Lower leg skin (tissue), 3 donors: ENCODE measurements at regions not wholly inside any gene's neighbourhood (a gene's known extent, or its start where the extent isn't known, plus 50 kb on each side); places are given as distances from the start of the nearest gene placed in this dataset.

Experiments used
- POLR2A ChIP-seq, 2 donors: fragments of 450-650 bp; IDR thresholded peaks; one replicate each; pipeline ENCODE4 v1.6.1; 2016 to 2017; ENCODE audit warnings: antibody characterized with exemption in 2 of 2, mild to moderate bottlenecking in 1 of 2, moderate library complexity in 1 of 2
- TF ChIP-seq, protein P1 (sequence below), 3 donors: fragments of 450-650 bp; IDR thresholded peaks; one replicate each; pipeline ENCODE4 v1.5.1; 2016; ENCODE audit warnings: antibody characterized with exemption in 3 of 3, mild to moderate bottlenecking in 3 of 3, moderate library complexity in 2 of 3

- TF ChIP-seq POLR2A (IDR thresholded peaks at IDR 0.05) = no peak
- TF ChIP-seq, protein P1, sequence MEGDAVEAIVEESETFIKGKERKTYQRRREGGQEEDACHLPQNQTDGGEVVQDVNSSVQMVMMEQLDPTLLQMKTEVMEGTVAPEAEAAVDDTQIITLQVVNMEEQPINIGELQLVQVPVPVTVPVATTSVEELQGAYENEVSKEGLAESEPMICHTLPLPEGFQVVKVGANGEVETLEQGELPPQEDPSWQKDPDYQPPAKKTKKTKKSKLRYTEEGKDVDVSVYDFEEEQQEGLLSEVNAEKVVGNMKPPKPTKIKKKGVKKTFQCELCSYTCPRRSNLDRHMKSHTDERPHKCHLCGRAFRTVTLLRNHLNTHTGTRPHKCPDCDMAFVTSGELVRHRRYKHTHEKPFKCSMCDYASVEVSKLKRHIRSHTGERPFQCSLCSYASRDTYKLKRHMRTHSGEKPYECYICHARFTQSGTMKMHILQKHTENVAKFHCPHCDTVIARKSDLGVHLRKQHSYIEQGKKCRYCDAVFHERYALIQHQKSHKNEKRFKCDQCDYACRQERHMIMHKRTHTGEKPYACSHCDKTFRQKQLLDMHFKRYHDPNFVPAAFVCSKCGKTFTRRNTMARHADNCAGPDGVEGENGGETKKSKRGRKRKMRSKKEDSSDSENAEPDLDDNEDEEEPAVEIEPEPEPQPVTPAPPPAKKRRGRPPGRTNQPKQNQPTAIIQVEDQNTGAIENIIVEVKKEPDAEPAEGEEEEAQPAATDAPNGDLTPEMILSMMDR (IDR thresholded peaks at IDR 0.05) = no peak
These were observed 875.4 kb upstream of the WWC1 start for GRCh38 chr5:167415779-167416746.
